Astrocyte of the cerebellum (primary cell): ENCODE measurements at regions not wholly inside any gene's neighbourhood (a gene's known extent, or its start where the extent isn't known, plus 50 kb on each side); places are given as distances from the start of the nearest gene placed in this dataset.

Experiments
- DNase-seq: peaks from one replicate; pipeline ENCODE4 v3.0.0-alpha.2; 2011; ENCODE audit warnings: low read depth
- H3K4me3 ChIP-seq: 2 replicates; pipeline ENCODE4 v1.5.1; 2011; ENCODE audit warnings: mild to moderate bottlenecking, low read depth, low read length, moderate library complexity
- CTCF ChIP-seq: IDR thresholded peaks from 2 replicates; pipeline ENCODE4 v1.5.1; 2012; ENCODE audit warnings: low read length, low read depth, moderate library complexity, mild to moderate bottlenecking; ENCODE audit errors: missing control alignments
- in situ Hi-C: cut with HindIII; loops from 2 replicates; pipeline ENCODE4 v1.10.0; 2017; ENCODE audit warnings: low sequenced_read_pairs

GRCh38 chr22:26798462-26799065, 141.2 kb downstream of the MIAT start:
- no peak for TF ChIP-seq CTCF
- DNase-seq: no peak
- no peak overlapping the region for H3K4me3 ChIP-seq
- in situ Hi-C loops: no loop called here

- no peak for DNase-seq
- no peak overlapping the region for H3K4me3 ChIP-seq
- no peak for TF ChIP-seq CTCF
- in situ Hi-C loops: no loop called here
Measured at GRCh38 chr22:26800858-26801257, 143.5 kb downstream of the MIAT start.

GRCh38 chr22:26801449-26801848, 144.1 kb downstream of the MIAT start:
- TF ChIP-seq CTCF: no peak
- H3K4me3 ChIP-seq: no peak overlapping the region
- DNase-seq: no peak
- in situ Hi-C loops: no loop called here

- no peak for TF ChIP-seq CTCF
- no peak overlapping the region for H3K4me3 ChIP-seq
- DNase-seq: no peak
- in situ Hi-C loops: no loop called here
Measured at GRCh38 chr22:26804315-26804714, 146.9 kb downstream of the MIAT start.

- in situ Hi-C loops: no loop called here
- peak; percentile 31 for DNase-seq
Measured at GRCh38 chr22:26804911-26805539, 147.6 kb downstream of the MIAT start.

GRCh38 chr22:26806445-26807175, 149.2 kb downstream of the MIAT start:
- no peak for TF ChIP-seq CTCF
- in situ Hi-C loops: no loop called here
- no peak for DNase-seq
- H3K4me3 ChIP-seq: no peak overlapping the region

More at GRCh38 chr22:26804911-26805539, 147.6 kb downstream of the MIAT start:
- no peak for TF ChIP-seq CTCF
- H3K4me3 ChIP-seq: no peak overlapping the region
